ENCODE measurements at regions not wholly inside any gene's neighbourhood (a gene's known extent, or its start where the extent isn't known, plus 50 kb on each side); places are given as distances from the start of the nearest gene placed in this dataset.

- no peaks in the 10 kb centered on the region for H3K36me3 Mint-ChIP-seq (ENCODE audit: insufficient read depth)
- H3K27ac Mint-ChIP-seq, result no peak overlapping the region
- peaks cover 11% of the 10 kb centered on the region for H3K4me1 Mint-ChIP-seq (ENCODE audit: low read depth)
Observed at GRCh38 chr2:11920993-11921583, 174.7 kb downstream of the LPIN1 start.

GRCh38 chr2:11922294-11922693 lies 175.9 kb downstream of the LPIN1 start:
- Mint-ChIP-seq H3K27ac (no peak overlapping the region), H3K4me1 (ENCODE audit: low read depth) (peaks cover 11% of the 10 kb centered on the region), H3K9me3 (ENCODE audit: low read depth) (no peaks in the 10 kb centered on the region), H3K36me3 (ENCODE audit: insufficient read depth) (no peaks in the 10 kb centered on the region), H3K4me3 (ENCODE audit: low read depth) (no peak overlapping the region), H3K27me3 (no peaks in the 10 kb centered on the region)
- TF ChIP-seq CTCF (IDR thresholded peaks at IDR 0.05; ENCODE audit: unreplicated experiment), result no peak
- DNase-seq (ENCODE audit: low spot score, unreplicated experiment), result no peak

More at GRCh38 chr2:11920993-11921583, 174.7 kb downstream of the LPIN1 start:
- Mint-ChIP-seq H3K9me3 (ENCODE audit: low read depth) (no peaks in the 10 kb centered on the region), H3K27me3 (no peaks in the 10 kb centered on the region), H3K4me3 (ENCODE audit: low read depth) (no peak overlapping the region)
- DNase-seq (ENCODE audit: low spot score, unreplicated experiment), result no peak
- no peak for TF ChIP-seq CTCF (IDR thresholded peaks at IDR 0.05; ENCODE audit: unreplicated experiment)

GRCh38 chr2:11923935-11924334 lies 177.5 kb downstream of the LPIN1 start:
- no peak for TF ChIP-seq CTCF (IDR thresholded peaks at IDR 0.05; ENCODE audit: unreplicated experiment)
- no peaks in the 10 kb centered on the region for H3K27me3 Mint-ChIP-seq
- H3K36me3 Mint-ChIP-seq (ENCODE audit: insufficient read depth), result no peaks in the 10 kb centered on the region
- DNase-seq (ENCODE audit: low spot score, unreplicated experiment), result no peak
- H3K9me3 Mint-ChIP-seq (ENCODE audit: low read depth), result no peaks in the 10 kb centered on the region
- no peak overlapping the region for H3K4me3 Mint-ChIP-seq (ENCODE audit: low read depth)
- H3K4me1 Mint-ChIP-seq (ENCODE audit: low read depth), result peaks cover 11% of the 10 kb centered on the region
- H3K27ac Mint-ChIP-seq, result no peak overlapping the region

GRCh38 chr2:11925295-11926066 lies 179.0 kb downstream of the LPIN1 start:
- DNase-seq (ENCODE audit: low spot score, unreplicated experiment), result no peak
- peak overlapping the region; percentile 26 for H3K27ac Mint-ChIP-seq
- H3K4me1 Mint-ChIP-seq (ENCODE audit: low read depth), result peaks cover 11% of the 10 kb centered on the region
- TF ChIP-seq CTCF (IDR thresholded peaks at IDR 0.05; ENCODE audit: unreplicated experiment), result no peak
- H3K4me3 Mint-ChIP-seq (ENCODE audit: low read depth), result no peak overlapping the region
- no peaks in the 10 kb centered on the region for H3K9me3 Mint-ChIP-seq (ENCODE audit: low read depth)
- H3K27me3 Mint-ChIP-seq, result no peaks in the 10 kb centered on the region
- H3K36me3 Mint-ChIP-seq (ENCODE audit: insufficient read depth), result no peaks in the 10 kb centered on the region

GRCh38 chr2:11930211-11930761 lies 183.9 kb downstream of the LPIN1 start:
- no peaks in the 10 kb centered on the region for H3K9me3 Mint-ChIP-seq (ENCODE audit: low read depth)
- no peak overlapping the region for H3K27ac Mint-ChIP-seq
- no peak overlapping the region for H3K4me3 Mint-ChIP-seq (ENCODE audit: low read depth)

More at GRCh38 chr2:11930211-11930761, 183.9 kb downstream of the LPIN1 start:
- no peak for TF ChIP-seq CTCF (IDR thresholded peaks at IDR 0.05; ENCODE audit: unreplicated experiment)
- H3K27me3 Mint-ChIP-seq, result no peaks in the 10 kb centered on the region
- DNase-seq (ENCODE audit: low spot score, unreplicated experiment), result no peak
- H3K4me1 Mint-ChIP-seq (ENCODE audit: low read depth), result peaks cover 5% of the 10 kb centered on the region
- no peaks in the 10 kb centered on the region for H3K36me3 Mint-ChIP-seq (ENCODE audit: insufficient read depth)

Measured in progenitor cell of endocrine pancreas (in vitro differentiated cells).